Loucy (cell line): ENCODE measurements at regions not wholly inside any gene's neighbourhood (a gene's known extent, or its start where the extent isn't known, plus 50 kb on each side); places are given as distances from the start of the nearest gene placed in this dataset.

ENCODE experiments used
- H2AFZ ChIP-seq: fragments of 200-600 bp; sonication (generic); 2 replicates; pipeline ENCODE4 v1.6.0; 2016; ENCODE audit warnings: antibody characterized with exemption, mild to moderate bottlenecking, low read length, moderate library complexity
- H3F3A ChIP-seq: fragments of 200-600 bp; 2 replicates; pipeline ENCODE4 v1.6.0; 2016; ENCODE audit warnings: antibody characterized with exemption, low read depth, mild to moderate bottlenecking
- H3K27me3 ChIP-seq: fragments of 200-600 bp; sonication (generic); 2 replicates; pipeline ENCODE4 v1.6.1; 2014; ENCODE audit warnings: low read length, mild to moderate bottlenecking; ENCODE audit not compliant: insufficient read depth, poor library complexity, severe bottlenecking
- H3K36me3 ChIP-seq: fragments of 200-600 bp; sonication (generic); 2 replicates; pipeline ENCODE4 v1.6.1; 2016; ENCODE audit warnings: low read length; ENCODE audit not compliant: insufficient read depth
- H3K4me1 ChIP-seq: fragments of 200-600 bp; sonication (generic); 2 replicates; pipeline ENCODE4 v1.5.1; 2014; ENCODE audit warnings: low read length, mild to moderate bottlenecking; ENCODE audit not compliant: insufficient read depth, poor library complexity, severe bottlenecking
- H3K4me2 ChIP-seq: fragments of 200-600 bp; sonication (generic); 2 replicates; pipeline ENCODE4 v1.6.0; 2014; ENCODE audit warnings: antibody characterized with exemption, low read length, low read depth, mild to moderate bottlenecking; ENCODE audit not compliant: poor library complexity, severe bottlenecking
- H3K4me3 ChIP-seq: fragments of 200-600 bp; sonication (generic); 2 replicates; pipeline ENCODE4 v1.5.1; 2014; ENCODE audit warnings: low read length, mild to moderate bottlenecking, mixed read lengths; ENCODE audit not compliant: poor library complexity, severe bottlenecking
- H3K79me2 ChIP-seq: fragments of 200-600 bp; sonication (generic); 2 replicates; pipeline ENCODE4 v1.6.1; 2014; ENCODE audit warnings: low read length; ENCODE audit not compliant: insufficient read depth
- H3K9ac ChIP-seq: fragments of 200-600 bp; sonication (generic); 2 replicates; pipeline ENCODE4 v1.6.0; 2014; ENCODE audit warnings: mild to moderate bottlenecking, low read depth, low read length, moderate library complexity; ENCODE audit not compliant: poor library complexity, severe bottlenecking
- H3K9me2 ChIP-seq: fragments of 200-600 bp; sonication (generic); replicated peaks from 2 replicates; pipeline ENCODE4 v1.6.1; 2016; ENCODE audit warnings: low read depth, low read length, mixed read lengths
- H3K9me3 ChIP-seq: fragments of 200-600 bp; sonication (generic); 2 replicates; pipeline ENCODE4 v1.6.1; 2014; ENCODE audit warnings: mild to moderate bottlenecking, antibody characterized with exemption, low read length, low read depth; ENCODE audit not compliant: insufficient read depth
- H4K20me1 ChIP-seq: fragments of 200-600 bp; sonication (generic); 2 replicates; pipeline ENCODE4 v1.6.0; 2014; ENCODE audit warnings: antibody characterized with exemption, low read length, mild to moderate bottlenecking; ENCODE audit not compliant: insufficient read depth, poor library complexity, severe bottlenecking
- CTCF ChIP-seq: fragments of 200-600 bp; sonication (generic); conservative IDR thresholded peaks from 2 replicates; pipeline ENCODE4 v1.5.1; 2014; ENCODE audit warnings: mild to moderate bottlenecking, antibody characterized with exemption, low read length
- EZH2phosphoT487 ChIP-seq: fragments of 200-600 bp; IDR thresholded peaks from 2 replicates; pipeline ENCODE4 v1.6.1; 2018; ENCODE audit warnings: antibody characterized with exemption, mild to moderate bottlenecking, moderate library complexity, borderline replicate concordance

GRCh38 chr5:15374886-15375285 lies 125.1 kb upstream of the FBXL7 start:
- Histone ChIP-seq H3K9ac (no peak overlapping the region), H2AFZ (no peak overlapping the region), H3K36me3 (no peaks in the 10 kb centered on the region), H3K9me3 (no peaks in the 10 kb centered on the region), H3K4me1 (no peaks in the 10 kb centered on the region), H3F3A (no peaks in the 10 kb centered on the region), H3K9me2 (no peaks in the 10 kb centered on the region), H3K4me2 (no peak overlapping the region), H4K20me1 (no peaks in the 10 kb centered on the region), H3K27me3 (no peaks in the 10 kb centered on the region), H3K4me3 (no peak overlapping the region), H3K79me2 (no peaks in the 10 kb centered on the region)
- TF ChIP-seq EZH2phosphoT487 (no peak), CTCF (no peak)

GRCh38 chr5:15373151-15373550 lies 126.8 kb upstream of the FBXL7 start:
- Histone ChIP-seq H3K9me3 (no peaks in the 10 kb centered on the region), H4K20me1 (no peaks in the 10 kb centered on the region), H3K27me3 (no peaks in the 10 kb centered on the region), H2AFZ (no peak overlapping the region), H3K4me2 (no peak overlapping the region), H3K4me1 (no peaks in the 10 kb centered on the region), H3K79me2 (no peaks in the 10 kb centered on the region), H3F3A (no peaks in the 10 kb centered on the region), H3K9ac (no peak overlapping the region), H3K4me3 (no peak overlapping the region), H3K9me2 (no peaks in the 10 kb centered on the region), H3K36me3 (no peaks in the 10 kb centered on the region)
- TF ChIP-seq CTCF, result no peak
- no peak for TF ChIP-seq EZH2phosphoT487

- no peak for TF ChIP-seq EZH2phosphoT487
- TF ChIP-seq CTCF, result no peak
- H3F3A ChIP-seq, result no peaks in the 10 kb centered on the region
These were observed 128.8 kb upstream of the FBXL7 start for GRCh38 chr5:15371184-15371583.

More at GRCh38 chr5:15371184-15371583, 128.8 kb upstream of the FBXL7 start:
- no peak overlapping the region for H3K4me3 ChIP-seq
- H4K20me1 ChIP-seq, result no peaks in the 10 kb centered on the region
- no peaks in the 10 kb centered on the region for H3K79me2 ChIP-seq
- no peaks in the 10 kb centered on the region for H3K4me1 ChIP-seq
- no peaks in the 10 kb centered on the region for H3K27me3 ChIP-seq
- no peak overlapping the region for H3K4me2 ChIP-seq
- H3K9me2 ChIP-seq, result no peaks in the 10 kb centered on the region
- no peaks in the 10 kb centered on the region for H3K9me3 ChIP-seq
- H3K36me3 ChIP-seq, result no peaks in the 10 kb centered on the region
- no peak overlapping the region for H3K9ac ChIP-seq
- no peak overlapping the region for H2AFZ ChIP-seq
